NT2/D1 (cell line): ENCODE measurements at regions not wholly inside any gene's neighbourhood (a gene's known extent, or its start where the extent isn't known, plus 50 kb on each side); places are given as distances from the start of the nearest gene placed in this dataset.

Source experiments
- DNase-seq: peaks from one replicate; pipeline ENCODE4 v3.0.0-alpha.2; 2011; ENCODE audit warnings: low read depth, low spot score
- H3K27me3 ChIP-seq: 2 replicates; pipeline ENCODE4 v1.6.0; 2011; ENCODE audit warnings: mild to moderate bottlenecking; ENCODE audit not compliant: insufficient read length, insufficient read depth
- H3K36me3 ChIP-seq: 2 replicates; pipeline ENCODE4 v1.6.1; 2011; ENCODE audit warnings: mild to moderate bottlenecking, low read length, mixed read lengths; ENCODE audit not compliant: insufficient read depth, insufficient read length
- H3K4me1 ChIP-seq: 2 replicates; pipeline ENCODE4 v1.5.1; 2011; ENCODE audit not compliant: insufficient read depth, insufficient read length
- H3K4me3 ChIP-seq: 2 replicates; pipeline ENCODE4 v1.5.1; 2011; ENCODE audit warnings: low read depth; ENCODE audit not compliant: insufficient read length
- H3K9ac ChIP-seq: 2 replicates; pipeline ENCODE4 v1.6.0; 2011; ENCODE audit warnings: low read depth; ENCODE audit not compliant: insufficient read length
- H3K9me3 ChIP-seq: 2 replicates; pipeline ENCODE4 v1.5.1; 2011; ENCODE audit warnings: mild to moderate bottlenecking, low read length; ENCODE audit not compliant: insufficient read depth
- SUZ12 ChIP-seq: IDR thresholded peaks from 2 replicates; pipeline ENCODE4 v1.6.1; 2011; ENCODE audit not compliant: insufficient read length, insufficient read depth; ENCODE audit errors: extremely low read depth
- YY1 ChIP-seq: IDR thresholded peaks from 2 replicates; pipeline ENCODE4 v1.6.1; 2011; ENCODE audit not compliant: insufficient read length, insufficient read depth
- ZNF274 ChIP-seq: IDR thresholded peaks from 2 replicates; pipeline ENCODE4 v1.6.1; 2011; ENCODE audit warnings: mild to moderate bottlenecking, low read depth, low read length

DNA sequence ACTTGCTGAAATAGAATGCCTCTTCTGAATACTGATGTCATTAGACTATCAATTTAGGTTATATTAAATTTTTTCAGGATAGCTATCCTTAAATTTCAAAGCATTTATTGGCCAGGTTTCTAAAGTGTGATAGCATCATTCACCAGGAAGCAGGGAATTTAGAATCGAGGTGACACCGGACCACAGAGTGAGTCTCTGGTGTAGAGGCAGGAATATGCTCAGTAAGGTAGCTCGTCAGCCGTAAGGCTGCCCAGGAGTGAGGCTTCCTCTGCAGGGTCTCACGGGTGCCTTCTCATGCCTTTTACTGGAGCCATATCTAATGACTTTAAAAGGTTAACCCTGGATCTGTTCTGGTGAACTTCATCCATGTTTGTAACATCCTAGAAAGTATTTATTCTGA is 170.8 kb upstream of the KLF14 start:
- Histone ChIP-seq H3K9ac (no peak overlapping the region), H3K4me1 (peaks cover 6% of the 10 kb centered on the region)

DNA sequence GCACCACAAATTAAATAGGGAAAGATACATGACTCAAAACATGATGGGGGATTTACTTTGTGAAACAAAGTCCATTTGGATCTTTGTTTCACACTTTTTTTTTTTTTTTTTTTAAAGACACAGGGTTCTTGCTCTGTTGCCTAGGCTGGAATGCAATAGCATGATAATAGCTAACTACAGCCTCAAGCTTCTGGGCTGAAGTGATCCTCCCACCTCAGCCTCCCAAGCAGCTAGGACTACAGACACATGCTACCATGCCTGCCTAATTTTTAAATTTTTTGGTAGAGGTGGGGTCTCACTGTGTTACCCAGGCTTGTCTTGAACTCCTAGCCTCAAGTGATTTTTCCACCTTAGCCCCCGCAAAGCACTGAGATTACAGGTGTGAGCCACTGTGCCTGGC is 172.6 kb upstream of the KLF14 start:
- Histone ChIP-seq H3K4me1 (peaks cover 6% of the 10 kb centered on the region), H3K36me3 (peaks cover 11% of the 10 kb centered on the region)

More for the DNA sequence above, 170.8 kb upstream of the KLF14 start:
- DNase-seq, result no peak
- no peak overlapping the region for H3K4me3 ChIP-seq
- no peaks in the 10 kb centered on the region for H3K9me3 ChIP-seq
- peaks cover 16% of the 10 kb centered on the region for H3K36me3 ChIP-seq
- no peaks in the 10 kb centered on the region for H3K27me3 ChIP-seq
- TF ChIP-seq YY1 (no peak), ZNF274 (no peak), SUZ12 (no peak)

GRCh38 chr7:130907439-130907838 is 173.4 kb upstream of the KLF14 start:
- no peak for DNase-seq
- Histone ChIP-seq H3K9me3 (no peaks in the 10 kb centered on the region), H3K4me1 (peaks cover 6% of the 10 kb centered on the region), H3K4me3 (no peak overlapping the region), H3K36me3 (peaks cover 11% of the 10 kb centered on the region), H3K27me3 (no peaks in the 10 kb centered on the region), H3K9ac (no peak overlapping the region)
- TF ChIP-seq SUZ12 (no peak), YY1 (no peak), ZNF274 (no peak)

More for the DNA sequence above, 172.6 kb upstream of the KLF14 start:
- no peak for DNase-seq
- Histone ChIP-seq H3K27me3 (no peaks in the 10 kb centered on the region), H3K9ac (no peak overlapping the region), H3K4me3 (no peak overlapping the region), H3K9me3 (no peaks in the 10 kb centered on the region)
- no peak for TF ChIP-seq SUZ12
- TF ChIP-seq ZNF274, result no peak
- no peak for TF ChIP-seq YY1

DNA sequence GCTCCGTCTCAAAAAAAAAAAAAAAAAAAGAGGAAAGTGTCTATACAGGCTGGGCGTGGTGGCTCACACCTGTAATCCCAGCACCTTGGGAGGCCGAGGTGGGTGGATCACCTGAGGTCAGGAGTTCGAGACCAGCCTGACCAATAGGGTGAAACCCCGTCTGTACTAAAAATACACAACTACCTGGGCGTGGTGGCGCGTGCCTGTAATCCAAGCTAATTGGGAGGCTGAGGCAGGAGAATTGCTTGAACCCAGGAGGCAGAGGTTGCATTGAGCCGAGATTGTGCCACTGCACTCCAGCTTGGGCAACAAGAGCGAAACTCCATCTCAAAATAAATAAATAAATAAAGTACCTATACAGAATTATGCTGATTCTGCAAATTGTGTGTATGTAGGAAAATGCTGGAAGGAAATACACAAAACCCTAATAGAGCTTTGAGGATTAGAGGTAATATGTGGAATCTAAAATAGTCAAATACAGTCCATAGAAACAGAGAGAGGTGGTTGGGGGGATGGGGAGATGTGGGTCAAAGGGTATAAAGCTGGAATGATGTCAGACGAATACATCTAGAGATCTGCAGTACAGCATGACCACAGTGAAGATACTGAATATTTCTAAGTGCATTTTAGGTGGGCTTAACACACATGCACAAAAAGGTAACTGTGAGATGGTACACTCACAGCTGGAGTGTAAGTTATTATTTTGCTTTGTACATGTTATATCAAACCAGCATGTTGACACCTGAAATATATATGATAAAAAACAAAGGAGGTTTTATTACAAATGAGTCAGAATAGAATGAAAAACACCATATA is 174.5 kb upstream of the KLF14 start:
- no peak overlapping the region for H3K9ac ChIP-seq
- no peak for TF ChIP-seq YY1
- no peaks in the 10 kb centered on the region for H3K9me3 ChIP-seq
- no peaks in the 10 kb centered on the region for H3K27me3 ChIP-seq
- no peak for DNase-seq
- peaks cover 11% of the 10 kb centered on the region for H3K36me3 ChIP-seq
- H3K4me1 ChIP-seq, result peaks cover 6% of the 10 kb centered on the region
- no peak overlapping the region for H3K4me3 ChIP-seq

DNA sequence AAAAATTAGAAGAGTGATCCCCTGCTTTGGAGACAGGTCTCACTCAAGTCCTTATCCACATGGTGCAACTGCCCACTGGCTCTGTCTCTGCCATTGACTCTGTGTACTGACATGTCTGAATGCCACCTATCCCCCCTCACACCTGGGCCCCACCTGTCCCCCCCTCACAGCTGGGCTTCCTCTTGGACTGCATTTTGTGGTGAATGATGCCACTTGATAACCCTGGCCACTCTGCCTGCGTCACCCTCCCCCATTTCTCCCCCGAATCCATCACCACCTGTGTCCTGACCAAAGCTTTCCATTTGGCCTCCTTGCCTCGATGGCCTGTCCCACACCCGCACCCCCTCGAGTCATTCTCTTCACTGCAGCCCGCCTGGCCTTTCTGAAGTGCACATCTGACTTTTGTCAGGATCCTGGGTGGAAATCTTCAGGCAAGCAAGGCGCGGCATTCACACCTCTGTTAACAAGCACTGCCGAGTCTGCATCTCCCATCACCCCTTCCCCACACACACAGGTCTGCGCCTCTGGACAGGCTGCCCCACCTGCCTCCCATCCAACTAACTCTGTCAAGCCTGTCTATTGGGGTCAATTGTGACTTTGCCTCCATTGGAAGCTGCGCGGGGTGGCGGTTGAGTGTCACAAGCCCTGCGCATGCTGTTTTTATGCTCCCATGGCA is 175.3 kb upstream of the KLF14 start:
- TF ChIP-seq SUZ12 (no peak), YY1 (no peak), ZNF274 (no peak)
- no peaks in the 10 kb centered on the region for H3K27me3 ChIP-seq
- no peak overlapping the region for H3K4me3 ChIP-seq
- no peak for DNase-seq
- H3K36me3 ChIP-seq, result peaks cover 11% of the 10 kb centered on the region
- H3K9me3 ChIP-seq, result no peaks in the 10 kb centered on the region
- peaks cover 6% of the 10 kb centered on the region for H3K4me1 ChIP-seq
- H3K9ac ChIP-seq, result no peak overlapping the region

DNA sequence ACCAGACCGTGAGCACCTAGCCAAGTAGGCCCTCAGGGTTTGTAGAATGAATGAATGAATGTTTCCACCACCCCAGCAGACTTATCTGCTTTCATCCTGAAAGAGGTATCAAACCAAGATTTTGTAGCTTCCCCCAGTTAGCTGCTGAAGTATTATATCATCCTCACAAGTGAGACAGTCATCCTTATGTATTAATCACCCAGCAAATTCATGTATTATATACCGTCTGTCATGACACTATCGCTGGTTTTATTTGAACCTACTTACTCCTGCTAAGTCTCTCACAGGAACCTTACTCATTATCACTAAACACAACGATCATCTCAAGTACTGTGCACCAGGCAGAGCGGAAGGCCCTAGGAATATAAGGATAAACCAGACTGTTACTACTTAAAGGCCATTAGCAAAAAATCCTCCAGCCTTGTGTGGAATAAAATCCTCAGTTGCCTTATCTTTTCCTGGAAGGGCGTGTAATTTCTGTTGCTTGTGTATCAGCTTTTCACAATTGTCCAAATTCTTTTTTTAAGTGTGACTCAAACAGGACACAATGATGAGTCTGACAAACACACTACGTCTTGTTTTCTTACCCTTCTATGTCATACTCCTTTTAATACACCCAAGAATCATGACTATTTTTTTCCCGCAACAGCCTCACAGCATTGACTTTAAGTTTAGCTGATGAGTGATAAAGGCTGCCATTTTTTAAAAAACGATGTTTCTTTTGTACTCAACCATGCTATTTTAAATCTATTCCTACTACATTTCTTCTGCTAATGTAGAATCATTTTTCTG is 176.1 kb upstream of the KLF14 start:
- Histone ChIP-seq H3K9me3 (no peaks in the 10 kb centered on the region), H3K27me3 (no peaks in the 10 kb centered on the region), H3K4me1 (peaks cover 6% of the 10 kb centered on the region), H3K9ac (no peak overlapping the region), H3K4me3 (no peak overlapping the region), H3K36me3 (peaks cover 11% of the 10 kb centered on the region)
- no peak for DNase-seq
- no peak for TF ChIP-seq SUZ12
- no peak for TF ChIP-seq ZNF274
- no peak for TF ChIP-seq YY1
